ENCODE measurements at regions not wholly inside any gene's neighbourhood (a gene's known extent, or its start where the extent isn't known, plus 50 kb on each side); places are given as distances from the start of the nearest gene placed in this dataset.
A peak's percentile ranks its signal among the peaks of the same experiment; 100 is the strongest.

GRCh38 chr14:99095369-99095768, 176.6 kb downstream of the BCL11B start:
- intact Hi-C loops (cut with micrococcal nuclease) = no loop called here
- Mint-ChIP-seq H3K4me1 (ENCODE audit: low read depth) (no peaks in the 10 kb centered on the region), H3K36me3 (ENCODE audit: low read depth) (no peaks in the 10 kb centered on the region), H3K27ac (no peak overlapping the region), H3K27me3 (ENCODE audit: low read depth) (no peaks in the 10 kb centered on the region), H3K9me3 (peaks cover 10% of the 10 kb centered on the region), H3K4me3 (no peak overlapping the region)
- CTCF ChIA-PET = no interaction called here
- DNase-seq = no peak

GRCh38 chr14:99098199-99098598, 173.8 kb downstream of the BCL11B start:
- Mint-ChIP-seq H3K4me1 (ENCODE audit: low read depth) (no peaks in the 10 kb centered on the region), H3K27me3 (ENCODE audit: low read depth) (no peaks in the 10 kb centered on the region), H3K36me3 (ENCODE audit: low read depth) (no peaks in the 10 kb centered on the region), H3K9me3 (peaks cover 2% of the 10 kb centered on the region), H3K4me3 (no peak overlapping the region), H3K27ac (no peak overlapping the region)
- CTCF ChIA-PET = no interaction called here
- intact Hi-C loops (cut with micrococcal nuclease) = no loop called here
- no peak for DNase-seq

- Mint-ChIP-seq H3K36me3 (ENCODE audit: low read depth) (no peaks in the 10 kb centered on the region), H3K4me3 (no peak overlapping the region), H3K27ac (no peak overlapping the region), H3K4me1 (ENCODE audit: low read depth) (no peaks in the 10 kb centered on the region), H3K27me3 (ENCODE audit: low read depth) (no peaks in the 10 kb centered on the region), H3K9me3 (peaks cover 2% of the 10 kb centered on the region)
- intact Hi-C loops (cut with micrococcal nuclease) = no loop called here
- CTCF ChIA-PET = no interaction called here
- DNase-seq = no peak
Measured at GRCh38 chr14:99099051-99099787, 172.8 kb downstream of the BCL11B start.

- DNase-seq = no peak
- Mint-ChIP-seq H3K4me1 (ENCODE audit: low read depth) (no peaks in the 10 kb centered on the region), H3K9me3 (peaks cover 8% of the 10 kb centered on the region), H3K27ac (no peak overlapping the region), H3K27me3 (ENCODE audit: low read depth) (no peaks in the 10 kb centered on the region), H3K4me3 (no peak overlapping the region), H3K36me3 (ENCODE audit: low read depth) (peaks cover under 1% of the 10 kb centered on the region)
- CTCF ChIA-PET = no interaction called here
- intact Hi-C loops (cut with micrococcal nuclease) = no loop called here
Measured at GRCh38 chr14:99100497-99101270, 171.3 kb downstream of the BCL11B start.

GRCh38 chr14:99101855-99102461, 170.0 kb downstream of the BCL11B start:
- H3K36me3 Mint-ChIP-seq (ENCODE audit: low read depth) = peaks cover 2% of the 10 kb centered on the region
- H3K4me3 Mint-ChIP-seq = no peak overlapping the region
- DNase-seq = no peak
- no peaks in the 10 kb centered on the region for H3K27me3 Mint-ChIP-seq (ENCODE audit: low read depth)
- H3K4me1 Mint-ChIP-seq (ENCODE audit: low read depth) = no peaks in the 10 kb centered on the region
- H3K27ac Mint-ChIP-seq = no peak overlapping the region
- intact Hi-C loops (cut with micrococcal nuclease) = no loop called here
- H3K9me3 Mint-ChIP-seq = peaks cover 13% of the 10 kb centered on the region
- CTCF ChIA-PET = interaction anchor here (0.6 kb wide), 1 partner anchor 509 kb away, joined by 3 read pairs; no protein-coding TSS in a partner anchor

GRCh38 chr14:99116741-99117295, 155.2 kb downstream of the BCL11B start:
- Mint-ChIP-seq H3K9me3 (peaks cover 10% of the 10 kb centered on the region), H3K27me3 (ENCODE audit: low read depth) (no peaks in the 10 kb centered on the region), H3K36me3 (ENCODE audit: low read depth) (peaks cover 2% of the 10 kb centered on the region), H3K4me3 (no peak overlapping the region), H3K27ac (no peak overlapping the region), H3K4me1 (ENCODE audit: low read depth) (peaks cover 8% of the 10 kb centered on the region)
- intact Hi-C loops (cut with micrococcal nuclease) = no loop called here
- CTCF ChIA-PET = interaction anchor here (0.7 kb wide), 1 partner anchor 202 kb away, joined by 3 read pairs; no protein-coding TSS in a partner anchor
- no peak for DNase-seq

- Mint-ChIP-seq H3K27ac (no peak overlapping the region), H3K27me3 (ENCODE audit: low read depth) (no peaks in the 10 kb centered on the region), H3K4me1 (ENCODE audit: low read depth) (peaks cover 8% of the 10 kb centered on the region), H3K4me3 (peak overlapping the region; percentile 70), H3K36me3 (ENCODE audit: low read depth) (peaks cover 2% of the 10 kb centered on the region), H3K9me3 (peaks cover 10% of the 10 kb centered on the region)
- intact Hi-C loops (cut with micrococcal nuclease) = no loop called here
- CTCF ChIA-PET = interaction anchor here (0.7 kb wide), 1 partner anchor 203 kb away, joined by 3 read pairs; no protein-coding TSS in a partner anchor
- DNase-seq = no peak
Measured at GRCh38 chr14:99117671-99118045, 154.3 kb downstream of the BCL11B start.

GRCh38 chr14:99118046-99118721, 153.8 kb downstream of the BCL11B start:
- Mint-ChIP-seq H3K4me1 (ENCODE audit: low read depth) (peaks cover 8% of the 10 kb centered on the region), H3K27me3 (ENCODE audit: low read depth) (no peaks in the 10 kb centered on the region), H3K4me3 (peak overlapping the region; percentile 70), H3K27ac (no peak overlapping the region), H3K9me3 (peaks cover 10% of the 10 kb centered on the region), H3K36me3 (ENCODE audit: low read depth) (peaks cover 2% of the 10 kb centered on the region)
- peak; percentile 47 for DNase-seq
- CTCF ChIA-PET = interaction anchor here (0.5 kb wide), 1 partner anchor 61 kb away, joined by 3 read pairs; no protein-coding TSS in a partner anchor
- intact Hi-C loops (cut with micrococcal nuclease) = no loop called here

- H3K9me3 Mint-ChIP-seq = peaks cover 9% of the 10 kb centered on the region
- CTCF ChIA-PET = interaction anchor here (0.5 kb wide), 1 partner anchor 61 kb away, joined by 3 read pairs; no protein-coding TSS in a partner anchor
- H3K4me1 Mint-ChIP-seq (ENCODE audit: low read depth) = peaks cover 8% of the 10 kb centered on the region
- H3K27ac Mint-ChIP-seq = no peak overlapping the region
- DNase-seq = no peak
- H3K36me3 Mint-ChIP-seq (ENCODE audit: low read depth) = peaks cover 2% of the 10 kb centered on the region
- intact Hi-C loops (cut with micrococcal nuclease) = no loop called here
- no peaks in the 10 kb centered on the region for H3K27me3 Mint-ChIP-seq (ENCODE audit: low read depth)
- H3K4me3 Mint-ChIP-seq = no peak overlapping the region
Measured at GRCh38 chr14:99118946-99119345, 153.1 kb downstream of the BCL11B start.

All from activated naive CD4-positive, alpha-beta T cell treated with anti-CD3 and anti-CD28 coated beads for 36 hours (primary cell).